HAP-1 (cell line): ENCODE measurements at regions not wholly inside any gene's neighbourhood (a gene's known extent, or its start where the extent isn't known, plus 50 kb on each side); places are given as distances from the start of the nearest gene placed in this dataset.
"Not testable (repeated sequence)": the region's sequence is repeated elsewhere in the genome, so short reads cannot be mapped to it uniquely, and the experiment has no call there.

Experiments used
- DNase-seq, 2 experiments: peaks; one replicate each; pipeline ENCODE4 v3.0.0-alpha.2; 2016 to 2020; ENCODE audit warnings: low spot score in 2 of 2
- H3K27me3 ChIP-seq: fragments of 250-450 bp; sonication (Bioruptor Pico); 2 replicates; pipeline ENCODE4 v1.5.1; 2020; ENCODE audit warnings: low read depth, mild to moderate bottlenecking, moderate library complexity
- H3K36me3 ChIP-seq: fragments of 250-450 bp; sonication (Bioruptor Pico); replicated peaks from 2 replicates; pipeline ENCODE4 v1.5.1; 2020; ENCODE audit warnings: mild to moderate bottlenecking
- H3K4me1 ChIP-seq: fragments of 250-450 bp; sonication (Bioruptor Pico); 2 replicates; pipeline ENCODE4 v1.5.1; 2020; ENCODE audit warnings: mild to moderate bottlenecking
- H3K4me3 ChIP-seq: fragments of 250-450 bp; sonication (Bioruptor Pico); 2 replicates; pipeline ENCODE4 v1.5.1; 2020; ENCODE audit warnings: mild to moderate bottlenecking, moderate library complexity
- H3K9me3 ChIP-seq: fragments of 250-450 bp; sonication (Bioruptor Pico); 2 replicates; pipeline ENCODE4 v1.5.1; 2020; ENCODE audit warnings: mild to moderate bottlenecking, moderate library complexity
- in situ Hi-C: fragments of 300-500 bp; cut with MboI; formaldehyde crosslinking; loops from 3 replicates; pipeline ENCODE4 v1.14.3; 2020; ENCODE audit warnings: low sequenced_read_pairs, inconsistent platforms, mixed read lengths

DNA sequence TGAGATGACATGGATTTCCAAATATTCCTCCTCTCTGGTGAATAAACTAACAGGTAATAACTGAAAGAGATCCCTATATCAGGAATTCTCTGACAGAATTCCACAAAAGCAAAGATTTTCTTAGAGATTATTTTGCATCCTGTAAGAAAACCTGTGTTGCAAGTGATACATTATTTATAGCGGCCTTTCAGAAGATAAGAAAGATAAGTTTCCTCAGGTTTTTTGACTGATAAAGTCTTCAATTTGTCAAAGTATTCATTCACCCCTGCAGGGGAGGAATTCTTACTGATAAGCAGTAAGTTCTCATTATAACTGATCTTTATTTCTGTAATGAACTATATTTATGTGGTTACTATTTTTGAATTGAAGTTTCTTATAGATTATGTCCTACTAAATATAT lies 554.0 kb downstream of the ARL4A start:
- no peak for DNase-seq
- Histone ChIP-seq H3K4me1 (no peaks in the 10 kb centered on the region), H3K27me3 (no peaks in the 10 kb centered on the region), H3K9me3 (no peaks in the 10 kb centered on the region), H3K4me3 (no peak overlapping the region), H3K36me3 (no peaks in the 10 kb centered on the region)
- in situ Hi-C loops, result no loop called here

DNA sequence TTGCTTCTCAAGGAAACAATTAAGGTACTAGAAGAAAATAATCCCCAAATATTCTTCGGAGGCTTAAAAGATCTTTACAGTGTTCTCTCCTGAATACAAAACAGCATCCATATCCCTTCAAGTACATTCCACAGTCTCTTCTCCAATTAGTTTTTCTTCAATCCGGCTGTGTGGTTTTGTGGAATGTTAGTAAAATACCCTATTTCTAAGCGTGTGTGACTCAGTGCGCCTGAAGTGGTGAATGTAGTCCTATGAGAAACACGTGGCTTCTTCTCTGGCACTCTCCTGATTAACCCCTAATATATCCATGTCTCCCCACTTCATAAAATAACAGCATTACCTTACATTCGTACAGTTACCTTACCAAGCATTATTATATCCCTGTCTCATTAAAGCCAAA lies 570.2 kb downstream of the ARL4A start:
- Histone ChIP-seq H3K4me3 (no peak overlapping the region), H3K36me3 (no peaks in the 10 kb centered on the region), H3K4me1 (no peaks in the 10 kb centered on the region), H3K9me3 (no peaks in the 10 kb centered on the region), H3K27me3 (no peaks in the 10 kb centered on the region)
- DNase-seq, result no peak
- in situ Hi-C loops, result loop anchor here (25.0 kb wide), 1 partner anchor 720 kb away; no protein-coding TSS in a partner anchor

DNA sequence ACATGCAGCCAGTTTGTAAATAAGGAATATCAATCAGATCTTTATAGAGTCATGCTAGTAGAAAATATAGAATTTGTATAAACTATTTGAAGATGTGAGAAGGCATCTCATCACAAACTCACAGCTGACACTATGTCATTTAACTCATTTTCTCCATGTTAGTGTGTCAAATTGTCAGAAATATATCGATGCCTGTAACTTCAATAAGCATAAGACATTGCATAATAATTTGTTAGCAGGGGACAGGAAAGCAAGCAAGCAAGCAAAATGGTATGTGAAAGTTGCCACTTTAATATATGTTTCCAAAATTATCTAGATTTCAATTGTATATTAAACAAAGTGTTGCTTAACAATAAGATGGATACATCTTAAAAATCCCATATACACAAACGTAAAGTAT lies 571.0 kb downstream of the ARL4A start:
- Histone ChIP-seq H3K27me3 (no peaks in the 10 kb centered on the region), H3K4me3 (no peak overlapping the region), H3K4me1 (peaks cover 3% of the 10 kb centered on the region; the same call in 1 of the 2 replicates), H3K36me3 (no peaks in the 10 kb centered on the region), H3K9me3 (no peaks in the 10 kb centered on the region)
- no peak for DNase-seq
- in situ Hi-C loops, result loop anchor here (25.0 kb wide), 1 partner anchor 721 kb away; no protein-coding TSS in a partner anchor

DNA sequence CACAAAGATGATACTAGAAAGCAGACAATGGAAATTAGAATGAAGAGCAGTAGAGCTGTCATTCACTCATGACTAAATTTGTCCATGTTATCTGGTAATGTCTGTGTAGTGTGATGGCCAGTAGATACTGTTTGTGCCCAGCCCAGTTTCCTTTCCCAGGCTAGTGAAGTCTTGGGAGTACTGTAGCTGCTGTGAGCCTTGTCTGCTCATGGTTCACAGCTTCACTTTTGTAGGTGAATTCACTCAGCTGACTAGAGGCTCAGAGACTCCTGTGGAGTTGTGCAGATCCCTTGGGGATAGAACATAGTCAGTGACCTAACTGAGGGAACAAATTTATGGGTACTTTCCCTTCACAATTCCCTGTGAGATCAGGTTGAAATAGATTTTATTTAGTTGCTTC lies 572.5 kb downstream of the ARL4A start:
- no peak for DNase-seq
- in situ Hi-C loops, result loop anchor here (10.0 to 25.0 kb wide), 3 partner anchors 585 to 723 kb away; no protein-coding TSS in a partner anchor

DNA sequence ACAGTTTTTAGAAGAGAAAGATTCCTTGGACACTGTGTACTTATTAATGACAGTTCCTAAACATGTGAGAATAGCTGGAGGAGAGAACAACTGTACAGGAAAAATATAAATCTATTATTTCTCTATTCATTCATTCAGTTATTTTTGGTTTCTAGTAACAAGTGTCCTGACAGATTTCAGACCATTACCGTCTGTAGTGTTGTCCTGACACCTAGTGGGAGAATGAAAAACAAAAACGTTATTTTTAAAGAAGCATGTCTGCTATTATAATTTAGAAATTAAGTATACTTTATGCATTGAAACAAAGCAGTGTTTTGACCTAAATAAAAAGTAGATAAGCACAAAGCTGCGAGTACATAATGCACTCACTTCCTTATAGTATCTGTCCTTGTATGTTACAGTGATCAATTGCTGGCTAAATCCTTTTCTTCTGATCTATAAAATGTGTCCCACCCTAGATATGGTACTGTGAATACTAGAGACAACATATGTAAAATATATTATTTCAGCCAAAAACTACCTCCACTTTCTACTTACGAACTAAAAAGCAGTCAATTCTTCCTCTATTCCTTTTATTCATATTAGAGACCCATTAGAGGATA lies 575.6 kb downstream of the ARL4A start:
- Histone ChIP-seq H3K9me3 (no peaks in the 10 kb centered on the region), H3K4me1 (peaks cover 3% of the 10 kb centered on the region; the same call in 1 of the 2 replicates), H3K4me3 (no peak overlapping the region), H3K27me3 (peaks cover 2% of the 10 kb centered on the region; the same call in 1 of the 2 replicates), H3K36me3 (no peaks in the 10 kb centered on the region)
- in situ Hi-C loops, result loop anchor here (10.0 to 25.0 kb wide), 3 partner anchors 588 to 726 kb away; no protein-coding TSS in a partner anchor
- peak; percentile 13 to 59 for DNase-seq

More for the DNA sequence above, 572.5 kb downstream of the ARL4A start:
- no peak overlapping the region for H3K4me3 ChIP-seq
- peaks cover 2% of the 10 kb centered on the region; the same call in 1 of the 2 replicates for H3K27me3 ChIP-seq
- H3K36me3 ChIP-seq, result no peaks in the 10 kb centered on the region
- no peaks in the 10 kb centered on the region for H3K9me3 ChIP-seq
- H3K4me1 ChIP-seq, result peaks cover 3% of the 10 kb centered on the region; the same call in 1 of the 2 replicates

DNA sequence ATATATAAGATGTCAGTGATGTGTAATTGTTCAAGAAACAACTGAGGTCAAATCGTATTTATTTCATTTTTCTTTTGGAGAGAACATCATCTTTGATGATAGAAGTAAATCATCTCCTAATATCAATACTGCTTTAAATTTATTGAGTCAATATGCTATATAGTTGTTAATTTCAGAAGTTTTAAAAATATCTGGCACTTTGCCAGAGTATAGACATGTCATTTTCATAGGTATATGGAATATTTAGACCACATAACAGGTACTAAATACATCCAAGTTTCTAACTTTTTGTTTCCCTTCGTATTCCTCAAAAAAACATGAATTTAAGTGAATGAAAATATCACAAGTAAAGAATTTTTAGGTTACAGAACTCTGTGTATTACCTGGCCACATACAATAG lies 577.8 kb downstream of the ARL4A start:
- peaks cover 3% of the 10 kb centered on the region; the same call in 1 of the 2 replicates for H3K4me1 ChIP-seq
- in situ Hi-C loops, result loop anchor here (10.0 to 25.0 kb wide), 3 partner anchors 590 to 728 kb away; no protein-coding TSS in a partner anchor
- H3K36me3 ChIP-seq, result no peaks in the 10 kb centered on the region
- DNase-seq, result no peak
- H3K4me3 ChIP-seq, result no peak overlapping the region
- H3K27me3 ChIP-seq, result peaks cover 2% of the 10 kb centered on the region; the same call in 1 of the 2 replicates
- no peaks in the 10 kb centered on the region for H3K9me3 ChIP-seq

DNA sequence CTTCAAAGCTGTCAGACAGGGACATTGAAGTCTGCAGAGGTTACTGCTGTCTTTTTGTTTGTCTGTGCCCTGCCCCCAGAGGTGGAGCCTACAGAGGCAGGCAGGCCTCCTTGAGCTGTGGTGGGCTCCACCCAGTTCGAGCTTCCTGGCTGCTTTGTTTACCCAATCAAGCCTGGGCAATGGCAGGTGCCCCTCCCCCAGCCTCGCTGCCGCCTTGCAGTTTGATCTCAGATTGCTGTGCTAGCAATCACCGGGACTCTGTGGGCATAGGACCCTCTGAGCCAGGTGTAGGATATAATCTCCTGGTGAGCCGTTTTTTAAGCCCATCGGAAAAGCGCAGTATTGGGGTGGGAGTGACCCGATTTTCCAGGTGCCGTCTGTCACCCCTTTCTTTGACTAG lies 586.8 kb downstream of the ARL4A start:
- not testable (repeated sequence) for H3K4me3 ChIP-seq, H3K9me3 ChIP-seq, H3K27me3 ChIP-seq, DNase-seq, H3K36me3 ChIP-seq, H3K4me1 ChIP-seq
- in situ Hi-C loops, result loop anchor here (25.0 kb wide), 1 partner anchor 737 kb away; no protein-coding TSS in a partner anchor

DNA sequence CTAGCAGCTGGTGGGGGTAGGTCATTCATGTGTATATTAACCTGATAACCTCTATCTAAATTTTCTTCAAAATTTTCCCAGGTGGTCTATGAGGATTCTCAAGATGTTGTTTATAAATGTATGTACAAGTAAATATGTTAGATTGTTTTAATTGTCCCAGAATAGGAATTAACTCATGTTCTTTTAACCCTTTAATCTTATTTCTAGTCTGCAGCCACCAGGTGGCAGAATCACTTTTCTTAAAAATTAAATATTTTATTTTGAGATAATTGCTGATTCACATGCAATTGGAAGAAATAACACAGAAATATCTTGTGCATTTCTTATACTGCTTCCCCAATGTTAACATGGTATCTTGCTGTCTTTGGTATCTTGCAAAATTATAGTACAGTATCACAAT lies 589.5 kb downstream of the ARL4A start:
- H3K9me3 ChIP-seq, result no peaks in the 10 kb centered on the region
- H3K4me3 ChIP-seq, result no peak overlapping the region
- H3K27me3 ChIP-seq, result no peaks in the 10 kb centered on the region
- no peak for DNase-seq
- H3K4me1 ChIP-seq, result no peaks in the 10 kb centered on the region
- H3K36me3 ChIP-seq, result no peaks in the 10 kb centered on the region
- in situ Hi-C loops, result loop anchor here (25.0 kb wide), 2 partner anchors 1185 to 1410 kb away; no protein-coding TSS in a partner anchor

DNA sequence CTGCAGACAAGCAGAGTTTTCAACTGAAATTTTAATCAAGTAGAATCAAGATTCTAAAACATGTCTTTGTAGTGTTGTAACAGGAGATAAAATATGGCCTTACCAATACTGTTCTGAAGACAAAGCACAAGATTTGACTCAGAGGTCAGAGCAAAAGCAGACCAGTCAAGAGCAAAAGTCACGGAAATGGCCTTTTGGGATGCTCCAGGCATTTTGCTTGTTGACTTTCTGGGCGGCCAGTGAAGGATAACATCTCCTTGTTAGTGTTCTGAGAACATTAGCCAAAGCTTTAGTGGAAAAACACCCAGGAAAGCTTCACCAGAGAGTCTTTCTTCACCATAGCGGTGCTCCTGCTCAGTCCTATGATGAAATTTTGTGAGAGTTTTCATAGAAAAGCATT lies 590.6 kb downstream of the ARL4A start:
- Histone ChIP-seq H3K27me3 (0 out of 2 replicates have a peak, but pooled peaks cover 2% of the 10 kb centered on the region), H3K9me3 (no peaks in the 10 kb centered on the region), H3K4me3 (no peak overlapping the region), H3K36me3 (no peaks in the 10 kb centered on the region), H3K4me1 (no peaks in the 10 kb centered on the region)
- DNase-seq, result no peak
- in situ Hi-C loops, result loop anchor here (25.0 kb wide), 2 partner anchors 1184 to 1409 kb away; no protein-coding TSS in a partner anchor

DNA sequence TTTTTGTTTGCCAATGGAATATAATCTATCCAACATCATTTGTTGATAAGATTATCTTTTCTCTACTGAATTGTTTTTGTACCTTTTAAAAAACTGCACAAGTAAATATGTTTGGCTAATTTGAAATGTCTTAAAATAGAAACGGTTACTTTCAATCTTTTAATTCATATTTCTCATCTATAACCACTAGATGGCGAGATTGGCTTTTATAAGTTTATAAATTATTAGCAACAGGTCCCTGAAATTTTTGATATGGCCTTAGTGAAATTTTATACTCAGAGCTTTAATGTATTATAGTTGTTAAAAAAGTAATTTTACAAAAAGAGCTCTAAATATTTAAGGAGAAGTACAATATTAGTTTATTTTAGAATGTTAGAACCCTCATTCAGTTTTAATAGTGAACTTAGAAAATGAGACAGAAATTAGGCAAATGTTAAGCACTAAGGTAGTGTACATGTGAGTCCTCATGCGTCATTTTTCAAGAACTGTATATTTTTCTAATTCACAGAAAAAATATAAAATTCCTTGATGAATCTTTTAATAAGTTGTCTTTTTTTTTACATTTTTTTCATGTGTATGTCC lies 592.5 kb downstream of the ARL4A start:
- DNase-seq, result peak in 1 of 2 experiments; percentile 28
- H3K4me1 ChIP-seq, result no peaks in the 10 kb centered on the region
- H3K36me3 ChIP-seq, result no peaks in the 10 kb centered on the region
- no peaks in the 10 kb centered on the region for H3K9me3 ChIP-seq
- H3K4me3 ChIP-seq, result no peak overlapping the region
- in situ Hi-C loops, result loop anchor here (25.0 kb wide), 2 partner anchors 1182 to 1407 kb away; no protein-coding TSS in a partner anchor
- H3K27me3 ChIP-seq, result peaks cover 2% of the 10 kb centered on the region; the same call in 1 of the 2 replicates

DNA sequence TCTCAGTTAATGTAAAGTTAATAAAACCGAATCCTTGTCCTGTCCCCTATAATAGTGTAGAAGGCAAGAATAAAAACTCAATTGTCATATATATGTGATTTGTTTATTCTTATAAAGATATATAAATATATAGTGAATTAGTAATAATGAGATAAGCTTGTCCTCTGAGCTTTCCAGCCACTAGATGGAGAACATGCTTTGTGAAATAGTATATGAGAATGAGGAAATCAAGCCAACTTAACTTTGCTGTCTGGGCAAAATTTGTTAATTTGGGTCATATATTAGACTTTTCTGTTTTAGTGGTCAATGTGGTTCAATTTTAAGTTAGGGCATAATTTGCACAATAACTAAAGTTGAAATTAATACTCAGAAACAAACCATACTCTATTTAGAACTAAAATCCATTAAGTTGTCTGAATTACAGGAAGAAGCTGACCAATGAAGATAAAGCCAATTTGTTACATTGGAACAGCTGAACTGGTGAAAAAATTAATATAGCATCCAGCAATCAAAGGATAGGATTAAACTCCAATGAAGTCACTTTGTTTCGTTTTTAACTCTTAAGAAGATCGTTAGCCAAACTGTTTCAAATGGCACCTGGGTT lies 595.0 kb downstream of the ARL4A start:
- H3K4me1 ChIP-seq, result no peaks in the 10 kb centered on the region
- H3K4me3 ChIP-seq, result no peak overlapping the region
- peaks cover 2% of the 10 kb centered on the region; the same call in 1 of the 2 replicates for H3K27me3 ChIP-seq
- in situ Hi-C loops, result loop anchor here (25.0 kb wide), 2 partner anchors 1180 to 1405 kb away; no protein-coding TSS in a partner anchor
- H3K36me3 ChIP-seq, result no peaks in the 10 kb centered on the region
- no peaks in the 10 kb centered on the region for H3K9me3 ChIP-seq
- DNase-seq, result no peak

DNA sequence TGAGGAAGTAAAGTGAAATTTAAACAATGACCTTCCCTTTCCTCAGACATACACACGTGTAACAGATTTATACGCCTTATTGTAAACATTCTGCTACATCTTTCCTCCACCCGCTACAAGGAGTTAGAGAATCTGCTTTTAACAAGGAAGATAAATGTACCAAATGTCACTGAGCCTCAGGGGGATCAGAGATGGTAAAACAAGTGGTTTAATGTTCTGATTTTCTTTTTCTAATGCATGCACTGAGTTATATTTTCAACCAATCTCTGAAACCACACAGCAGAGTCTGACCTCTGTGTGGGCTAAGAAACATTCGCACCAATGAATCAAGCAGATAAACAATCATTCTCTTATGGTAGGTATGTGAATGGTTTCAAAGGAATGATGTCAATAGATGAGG lies 599.5 kb downstream of the ARL4A start:
- no peaks in the 10 kb centered on the region for H3K36me3 ChIP-seq
- H3K9me3 ChIP-seq, result no peaks in the 10 kb centered on the region
- in situ Hi-C loops, result loop anchor here (25.0 kb wide), 2 partner anchors 1175 to 1400 kb away; no protein-coding TSS in a partner anchor
- DNase-seq, result no peak
- H3K27me3 ChIP-seq, result peaks cover 2% of the 10 kb centered on the region; the same call in 1 of the 2 replicates
- no peaks in the 10 kb centered on the region for H3K4me1 ChIP-seq
- no peak overlapping the region for H3K4me3 ChIP-seq

DNA sequence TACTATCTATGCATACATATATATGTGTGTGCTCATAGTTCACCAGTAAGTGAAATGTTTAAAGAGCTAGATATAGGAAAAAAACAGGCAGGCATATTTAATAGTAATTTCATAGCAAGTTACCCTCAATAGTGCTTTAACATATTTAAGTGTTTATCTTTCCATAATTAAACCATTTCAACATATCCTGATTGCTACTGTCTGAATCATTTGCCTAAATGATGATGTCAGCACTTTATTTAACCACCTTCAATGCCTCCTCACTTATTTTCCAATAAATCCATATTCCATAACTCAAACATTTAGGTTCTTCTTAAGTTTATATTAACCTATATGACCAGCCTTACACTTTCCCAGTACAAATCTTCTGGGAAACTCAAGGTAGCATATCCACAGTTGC lies 601.1 kb downstream of the ARL4A start:
- DNase-seq, result no peak
- in situ Hi-C loops, result loop anchor here (25.0 kb wide), 2 partner anchors 1174 to 1399 kb away; no protein-coding TSS in a partner anchor
- no peaks in the 10 kb centered on the region for H3K36me3 ChIP-seq

More for the DNA sequence above, 601.1 kb downstream of the ARL4A start:
- Histone ChIP-seq H3K9me3 (no peaks in the 10 kb centered on the region), H3K4me3 (no peak overlapping the region), H3K4me1 (no peaks in the 10 kb centered on the region), H3K27me3 (no peaks in the 10 kb centered on the region; the same call in 1 of the 2 replicates)
